HG02852 (cell line): ENCODE measurements at regions not wholly inside any gene's neighbourhood (a gene's known extent, or its start where the extent isn't known, plus 50 kb on each side); places are given as distances from the start of the nearest gene placed in this dataset.
"Not testable (repeated sequence)": the region's sequence is repeated elsewhere in the genome, so short reads cannot be mapped to it uniquely, and the experiment has no call there.

Source experiments
- ATAC-seq: cut with Tn5 transposase; IDR thresholded peaks from one replicate; pipeline ENCODE4 v1.9.1; 2021; ENCODE audit warnings: mild to moderate bottlenecking, moderate library complexity; ENCODE audit not compliant: unreplicated experiment

GRCh38 chr10:4278186-4278585 lies 493.2 kb upstream of the KLF6 start:
- no peak for ATAC-seq

GRCh38 chr10:4276151-4276550 lies 491.1 kb upstream of the KLF6 start:
- no peak for ATAC-seq

GRCh38 chr10:4274671-4275070 lies 489.7 kb upstream of the KLF6 start:
- ATAC-seq, result not testable (repeated sequence)

- ATAC-seq, result no peak
Measured at GRCh38 chr10:4271193-4271592, 486.2 kb upstream of the KLF6 start.

GRCh38 chr10:4270116-4270515 lies 485.1 kb upstream of the KLF6 start:
- ATAC-seq, result no peak

- not testable (repeated sequence) for ATAC-seq
Measured at GRCh38 chr10:4268490-4268889, 483.5 kb upstream of the KLF6 start.

GRCh38 chr10:4267086-4267773 lies 482.2 kb upstream of the KLF6 start:
- no peak for ATAC-seq

- no peak for ATAC-seq
Measured at GRCh38 chr10:4266416-4267085, 481.5 kb upstream of the KLF6 start.

GRCh38 chr10:4265964-4266363 lies 481.0 kb upstream of the KLF6 start:
- no peak for ATAC-seq

GRCh38 chr10:4264209-4264865 lies 479.3 kb upstream of the KLF6 start:
- ATAC-seq, result no peak

- no peak for ATAC-seq
Measured at GRCh38 chr10:4263601-4263921, 478.6 kb upstream of the KLF6 start.

- ATAC-seq, result no peak
Measured at GRCh38 chr10:4262870-4263600, 478.0 kb upstream of the KLF6 start.

GRCh38 chr10:4262449-4262848 lies 477.4 kb upstream of the KLF6 start:
- ATAC-seq, result no peak

- no peak for ATAC-seq
Measured at GRCh38 chr10:4260483-4261124, 475.6 kb upstream of the KLF6 start.

- no peak for ATAC-seq
Measured at GRCh38 chr10:4257939-4258465, 473.0 kb upstream of the KLF6 start.

- ATAC-seq, result no peak
Measured at GRCh38 chr10:4256971-4257370, 472.0 kb upstream of the KLF6 start.

- no peak for ATAC-seq
Measured at GRCh38 chr10:4255751-4256150, 470.7 kb upstream of the KLF6 start.

GRCh38 chr10:4254101-4254994 lies 469.3 kb upstream of the KLF6 start:
- ATAC-seq, result no peak

- ATAC-seq, result no peak
Measured at GRCh38 chr10:4252701-4253100, 467.7 kb upstream of the KLF6 start.

GRCh38 chr10:4250587-4250887 lies 465.5 kb upstream of the KLF6 start:
- ATAC-seq, result peak; percentile 88
